ENCODE measurements at regions not wholly inside any gene's neighbourhood (a gene's known extent, or its start where the extent isn't known, plus 50 kb on each side); places are given as distances from the start of the nearest gene placed in this dataset.

- Histone ChIP-seq H3K4me1 (no peaks in the 10 kb centered on the region), H3K36me3 (no peaks in the 10 kb centered on the region), H3K4me3 (no peak overlapping the region), H3K9me3 (no peaks in the 10 kb centered on the region), H3K27ac (no peak overlapping the region), H3K27me3 (ENCODE audit: low read depth) (no peaks in the 10 kb centered on the region)
- ATAC-seq = no peak
- intact Hi-C loops (cut with DNase I) = no loop called here
- TF ChIP-seq, protein P1, sequence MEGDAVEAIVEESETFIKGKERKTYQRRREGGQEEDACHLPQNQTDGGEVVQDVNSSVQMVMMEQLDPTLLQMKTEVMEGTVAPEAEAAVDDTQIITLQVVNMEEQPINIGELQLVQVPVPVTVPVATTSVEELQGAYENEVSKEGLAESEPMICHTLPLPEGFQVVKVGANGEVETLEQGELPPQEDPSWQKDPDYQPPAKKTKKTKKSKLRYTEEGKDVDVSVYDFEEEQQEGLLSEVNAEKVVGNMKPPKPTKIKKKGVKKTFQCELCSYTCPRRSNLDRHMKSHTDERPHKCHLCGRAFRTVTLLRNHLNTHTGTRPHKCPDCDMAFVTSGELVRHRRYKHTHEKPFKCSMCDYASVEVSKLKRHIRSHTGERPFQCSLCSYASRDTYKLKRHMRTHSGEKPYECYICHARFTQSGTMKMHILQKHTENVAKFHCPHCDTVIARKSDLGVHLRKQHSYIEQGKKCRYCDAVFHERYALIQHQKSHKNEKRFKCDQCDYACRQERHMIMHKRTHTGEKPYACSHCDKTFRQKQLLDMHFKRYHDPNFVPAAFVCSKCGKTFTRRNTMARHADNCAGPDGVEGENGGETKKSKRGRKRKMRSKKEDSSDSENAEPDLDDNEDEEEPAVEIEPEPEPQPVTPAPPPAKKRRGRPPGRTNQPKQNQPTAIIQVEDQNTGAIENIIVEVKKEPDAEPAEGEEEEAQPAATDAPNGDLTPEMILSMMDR (IDR thresholded peaks at IDR 0.05) = no peak
- no peak for DNase-seq
These were observed 215.7 kb upstream of the LYPLAL1 start for GRCh38 chr1:218957971-218958370.

DNA sequence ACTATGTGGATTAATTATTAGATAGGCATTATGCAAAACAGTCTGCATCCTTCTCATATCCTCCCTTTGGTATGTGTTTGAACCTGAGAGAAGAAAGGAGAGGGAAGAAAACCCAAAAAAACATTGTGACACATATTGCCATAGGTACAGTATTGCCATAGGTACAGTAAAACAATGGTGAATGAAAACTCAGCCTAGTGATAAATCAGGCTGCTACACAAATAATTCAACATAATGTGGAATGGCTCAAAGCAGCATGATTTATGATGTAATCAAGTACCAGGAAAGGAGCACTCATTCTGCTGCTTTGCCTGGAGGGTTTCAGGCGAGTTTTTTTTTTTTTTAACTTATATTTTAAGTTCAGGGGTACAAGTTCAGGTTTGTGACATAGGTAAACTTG lies 213.9 kb upstream of the LYPLAL1 start:
- H3K4me1 ChIP-seq = no peaks in the 10 kb centered on the region
- no peak for DNase-seq
- H3K9me3 ChIP-seq = no peaks in the 10 kb centered on the region
- no peak overlapping the region for H3K27ac ChIP-seq
- no peak overlapping the region for H3K4me3 ChIP-seq
- no peaks in the 10 kb centered on the region for H3K36me3 ChIP-seq
- no peak for ATAC-seq
- H3K27me3 ChIP-seq (ENCODE audit: low read depth) = no peaks in the 10 kb centered on the region
- intact Hi-C loops (cut with DNase I) = no loop called here
- TF ChIP-seq, protein P1 (IDR thresholded peaks at IDR 0.05) = no peak

DNA sequence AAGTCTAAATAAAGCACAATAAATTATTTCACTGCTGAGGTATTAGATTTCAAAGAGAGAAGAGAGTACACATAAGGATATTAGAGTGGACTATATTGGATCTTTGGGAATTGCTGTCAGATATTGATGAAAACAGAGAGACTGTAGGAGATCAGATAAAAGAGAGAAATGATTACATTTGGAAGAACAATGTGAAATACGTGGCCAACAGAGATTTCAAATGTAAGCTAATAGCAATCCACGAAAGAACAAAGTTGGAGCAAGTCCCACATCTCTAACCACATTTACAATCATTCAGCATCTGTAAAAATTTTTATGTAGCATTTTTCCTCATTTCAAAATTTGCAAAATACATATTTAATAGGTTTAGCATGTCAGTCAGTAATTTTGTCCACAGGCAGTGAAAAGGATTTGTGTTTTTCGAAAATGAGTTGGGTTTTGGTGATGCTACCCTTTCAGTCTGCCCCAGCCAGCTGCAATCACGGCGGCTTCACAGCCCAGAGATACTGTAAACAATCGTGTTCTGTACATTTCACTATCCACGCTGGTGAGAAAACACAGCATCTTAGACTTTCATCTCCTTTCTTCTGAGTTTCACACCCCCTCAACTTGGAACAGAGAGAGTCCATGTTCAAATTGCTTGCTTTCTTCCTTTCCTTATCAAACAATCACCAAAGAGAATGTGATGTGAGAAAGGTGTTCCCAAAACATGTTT lies 209.1 kb upstream of the LYPLAL1 start:
- no peaks in the 10 kb centered on the region for H3K36me3 ChIP-seq
- no peaks in the 10 kb centered on the region for H3K27me3 ChIP-seq (ENCODE audit: low read depth)
- H3K27ac ChIP-seq = no peak overlapping the region
- TF ChIP-seq, protein P1 (IDR thresholded peaks at IDR 0.05) = no peak
- ATAC-seq (no peak), DNase-seq (no peak)
- no peak overlapping the region for H3K4me3 ChIP-seq
- intact Hi-C loops (cut with DNase I) = no loop called here
- peaks cover 7% of the 10 kb centered on the region for H3K9me3 ChIP-seq
- H3K4me1 ChIP-seq = no peaks in the 10 kb centered on the region

GRCh38 chr1:218965821-218966220 lies 207.9 kb upstream of the LYPLAL1 start:
- TF ChIP-seq, protein P1 (IDR thresholded peaks at IDR 0.05) = no peak
- no peak overlapping the region for H3K27ac ChIP-seq
- intact Hi-C loops (cut with DNase I) = no loop called here

DNA sequence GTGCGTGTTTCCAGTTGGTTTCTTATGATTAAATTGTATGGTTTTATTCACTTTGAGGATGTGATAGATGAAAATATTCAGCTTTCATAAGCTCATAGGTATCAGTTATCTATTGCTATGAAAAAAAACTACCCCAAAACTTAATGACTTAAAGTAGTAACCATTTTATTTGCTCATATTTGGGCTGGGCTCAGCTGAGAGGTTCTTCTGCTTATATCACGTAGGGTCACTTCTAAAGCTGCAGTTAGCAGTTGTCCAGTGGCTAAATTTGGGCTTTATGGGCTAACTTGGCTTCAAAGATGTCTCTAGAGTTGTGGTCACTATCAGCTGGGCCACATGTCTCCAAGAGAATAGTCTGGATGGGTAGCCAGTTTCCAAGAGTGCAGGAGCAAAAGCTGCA lies 206.4 kb upstream of the LYPLAL1 start:
- ATAC-seq = no peak

More at GRCh38 chr1:218965821-218966220, 207.9 kb upstream of the LYPLAL1 start:
- Histone ChIP-seq H3K4me3 (no peak overlapping the region), H3K4me1 (no peaks in the 10 kb centered on the region), H3K9me3 (peaks cover 7% of the 10 kb centered on the region), H3K36me3 (no peaks in the 10 kb centered on the region), H3K27me3 (ENCODE audit: low read depth) (no peaks in the 10 kb centered on the region)
- ATAC-seq = no peak
- DNase-seq = no peak

More for the DNA sequence above, 206.4 kb upstream of the LYPLAL1 start:
- intact Hi-C loops (cut with DNase I) = no loop called here
- TF ChIP-seq, protein P1 (IDR thresholded peaks at IDR 0.05) = no peak
- no peak for DNase-seq
- Histone ChIP-seq H3K27me3 (ENCODE audit: low read depth) (no peaks in the 10 kb centered on the region), H3K4me3 (no peak overlapping the region), H3K9me3 (peaks cover 7% of the 10 kb centered on the region), H3K27ac (no peak overlapping the region), H3K4me1 (no peaks in the 10 kb centered on the region), H3K36me3 (no peaks in the 10 kb centered on the region)

Measured in lower lobe of right lung (tissue), 2 donors.